ENCODE measurements at regions not wholly inside any gene's neighbourhood (a gene's known extent, or its start where the extent isn't known, plus 50 kb on each side); places are given as distances from the start of the nearest gene placed in this dataset.

DNA sequence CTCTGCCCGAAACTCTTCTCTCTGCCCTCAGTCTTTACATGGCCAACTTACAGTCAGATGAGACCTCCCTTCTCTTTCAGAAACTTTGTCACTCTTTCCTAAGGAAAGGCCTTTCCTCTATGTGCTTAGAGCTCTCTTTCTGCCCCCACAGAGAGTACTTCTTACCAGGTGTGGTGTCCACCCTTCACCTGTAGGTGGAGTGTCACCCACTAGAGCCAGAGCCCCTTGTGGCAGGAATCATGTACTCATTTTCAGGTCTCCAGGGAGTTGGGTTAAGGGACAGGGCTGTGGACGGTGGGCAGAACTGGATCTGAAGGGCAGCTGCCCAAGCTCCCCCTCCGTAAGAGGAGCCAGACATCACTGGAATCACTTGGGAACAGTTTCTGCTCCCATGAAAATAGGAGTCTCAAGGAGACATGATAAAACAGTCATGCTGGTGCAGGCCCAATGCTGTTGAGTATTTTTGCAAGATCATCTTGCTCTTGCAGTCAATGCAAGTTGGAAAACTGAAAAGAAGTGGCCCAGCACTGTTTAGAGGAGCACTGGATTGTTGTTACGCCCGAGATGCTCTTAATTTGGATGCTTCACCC, 436.7 kb downstream of the ZSWIM6 start:
- TF ChIP-seq POLR2A (IDR thresholded peaks at IDR 0.05; ENCODE audit: extremely low read depth, insufficient read length) (no peak), MAX (IDR thresholded peaks at IDR 0.05; ENCODE audit: low read depth, low read length) (no peak), MYC (IDR thresholded peaks at IDR 0.05; ENCODE audit: low read depth, low read length) (no peak), CTCF (IDR thresholded peaks at IDR 0.05; ENCODE audit: low read depth, low read length) (peak; percentile 71)
- no peak overlapping the region for H3K4me3 ChIP-seq (ENCODE audit: low read depth, low read length)
- DNase-seq (ENCODE audit: low read depth), result peak; percentile 41

DNA sequence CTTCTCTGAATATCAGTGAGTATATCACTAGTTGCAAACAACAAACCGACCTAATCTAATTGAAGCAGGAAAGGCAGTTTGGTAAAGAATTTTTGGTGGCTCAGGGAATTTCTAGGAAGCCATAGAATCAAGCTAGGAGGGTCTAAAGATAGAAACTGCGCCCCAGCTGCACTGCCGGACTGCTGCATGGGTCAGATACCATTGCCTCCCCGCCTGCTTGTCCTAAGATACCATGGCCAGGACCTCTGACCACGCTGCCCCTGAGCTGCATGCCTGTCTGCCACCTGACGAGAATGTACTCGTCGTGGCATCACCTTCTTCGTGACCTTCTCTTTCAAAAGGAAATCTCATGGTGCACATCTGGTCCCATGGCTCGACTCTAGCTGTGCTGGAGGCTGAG, 439.0 kb downstream of the ZSWIM6 start:
- H3K4me3 ChIP-seq (ENCODE audit: low read depth, low read length), result no peak overlapping the region
- TF ChIP-seq MYC (IDR thresholded peaks at IDR 0.05; ENCODE audit: low read depth, low read length) (no peak), CTCF (IDR thresholded peaks at IDR 0.05; ENCODE audit: low read depth, low read length) (no peak), POLR2A (IDR thresholded peaks at IDR 0.05; ENCODE audit: extremely low read depth, insufficient read length) (no peak), MAX (IDR thresholded peaks at IDR 0.05; ENCODE audit: low read depth, low read length) (no peak)
- no peak for DNase-seq (ENCODE audit: low read depth)

GRCh38 chr5:61771808-61772207, 439.8 kb downstream of the ZSWIM6 start:
- DNase-seq (ENCODE audit: low read depth), result no peak
- TF ChIP-seq MYC (IDR thresholded peaks at IDR 0.05; ENCODE audit: low read depth, low read length), result no peak
- no peak for TF ChIP-seq CTCF (IDR thresholded peaks at IDR 0.05; ENCODE audit: low read depth, low read length)
- no peak for TF ChIP-seq MAX (IDR thresholded peaks at IDR 0.05; ENCODE audit: low read depth, low read length)
- TF ChIP-seq POLR2A (IDR thresholded peaks at IDR 0.05; ENCODE audit: extremely low read depth, insufficient read length), result no peak
- no peak overlapping the region for H3K4me3 ChIP-seq (ENCODE audit: low read depth, low read length)

DNA sequence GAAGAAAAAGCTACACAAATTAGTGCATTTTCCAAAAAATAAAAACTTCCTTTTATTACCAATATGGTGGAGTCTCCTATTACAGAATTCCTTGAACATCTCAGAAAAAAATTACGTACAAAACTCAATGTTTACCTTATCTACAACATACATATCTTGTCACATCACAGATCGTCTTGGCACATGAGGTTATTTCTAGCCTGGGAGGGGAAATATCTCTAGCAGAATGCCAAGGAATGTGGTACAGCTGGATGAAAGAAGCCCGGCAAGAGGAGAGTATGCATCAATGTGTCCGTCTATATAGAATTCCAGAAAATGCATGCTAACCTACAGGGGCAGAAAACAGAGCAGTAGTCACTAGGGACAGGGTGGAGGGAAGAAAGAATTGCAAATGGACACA, 443.8 kb downstream of the ZSWIM6 start:
- TF ChIP-seq POLR2A (IDR thresholded peaks at IDR 0.05; ENCODE audit: extremely low read depth, insufficient read length) (no peak), CTCF (IDR thresholded peaks at IDR 0.05; ENCODE audit: low read depth, low read length) (no peak), MYC (IDR thresholded peaks at IDR 0.05; ENCODE audit: low read depth, low read length) (no peak), MAX (IDR thresholded peaks at IDR 0.05; ENCODE audit: low read depth, low read length) (no peak)
- DNase-seq (ENCODE audit: low read depth), result no peak

GRCh38 chr5:61777292-61777691, 445.2 kb downstream of the ZSWIM6 start:
- DNase-seq (ENCODE audit: low read depth), result no peak
- TF ChIP-seq CTCF (IDR thresholded peaks at IDR 0.05; ENCODE audit: low read depth, low read length), result no peak
- TF ChIP-seq MYC (IDR thresholded peaks at IDR 0.05; ENCODE audit: low read depth, low read length), result no peak
- no peak for TF ChIP-seq POLR2A (IDR thresholded peaks at IDR 0.05; ENCODE audit: extremely low read depth, insufficient read length)
- no peak for TF ChIP-seq MAX (IDR thresholded peaks at IDR 0.05; ENCODE audit: low read depth, low read length)
- H3K4me3 ChIP-seq (ENCODE audit: low read depth, low read length), result no peak overlapping the region

More for the DNA sequence above, 443.8 kb downstream of the ZSWIM6 start:
- H3K4me3 ChIP-seq (ENCODE audit: low read depth, low read length), result no peak overlapping the region

Measured in NB4 (cell line).